Osteoblast (primary cell): ENCODE measurements at regions not wholly inside any gene's neighbourhood (a gene's known extent, or its start where the extent isn't known, plus 50 kb on each side); places are given as distances from the start of the nearest gene placed in this dataset.

Experiments
- DNase-seq: peaks from one replicate; pipeline ENCODE4 v3.0.0; 2011; ENCODE audit warnings: low spot score, mixed read lengths; ENCODE audit not compliant: insufficient read length; ENCODE audit errors: missing footprints
- H2AFZ ChIP-seq: 2 replicates; pipeline ENCODE4 v1.6.0; 2011; ENCODE audit warnings: mild to moderate bottlenecking, low read length
- H3K27ac ChIP-seq: 2 replicates; pipeline ENCODE4 v1.5.1; 2011; ENCODE audit warnings: mild to moderate bottlenecking, low read depth, low read length, moderate library complexity
- H3K27me3 ChIP-seq: 2 replicates; pipeline ENCODE4 v1.6.0; 2012; ENCODE audit warnings: mild to moderate bottlenecking, control low read depth, inconsistent platforms, low read length, moderate library complexity; ENCODE audit not compliant: insufficient read depth
- H3K36me3 ChIP-seq: 2 replicates; pipeline ENCODE4 v1.5.1; 2011; ENCODE audit warnings: mild to moderate bottlenecking, low read length, control low read depth, moderate library complexity; ENCODE audit not compliant: insufficient read depth
- H3K4me1 ChIP-seq: 2 replicates; pipeline ENCODE4 v1.5.1; 2011; ENCODE audit warnings: mild to moderate bottlenecking, low read length, control low read depth, moderate library complexity; ENCODE audit not compliant: insufficient read depth
- H3K4me2 ChIP-seq: 2 replicates; pipeline ENCODE4 v1.6.0; 2011; ENCODE audit warnings: mild to moderate bottlenecking, low read length; ENCODE audit not compliant: insufficient read depth
- H3K4me3 ChIP-seq: fragments of 200-600 bp; sonication (generic); 3 replicates; pipeline ENCODE4 v1.5.1; 2012; ENCODE audit warnings: mild to moderate bottlenecking, low read length, inconsistent platforms; ENCODE audit not compliant: insufficient read depth
- H3K79me2 ChIP-seq: 2 replicates; pipeline ENCODE4 v1.6.0; 2012; ENCODE audit warnings: mild to moderate bottlenecking, low read length, control low read depth, inconsistent platforms; ENCODE audit not compliant: insufficient read depth
- H3K9me3 ChIP-seq: 2 replicates; pipeline ENCODE4 v1.5.1; 2011; ENCODE audit warnings: low read depth, low read length, control low read depth
- H4K20me1 ChIP-seq: 2 replicates; pipeline ENCODE4 v1.6.0; 2012; ENCODE audit warnings: mild to moderate bottlenecking, low read length, control low read depth; ENCODE audit not compliant: insufficient read depth
- TF ChIP-seq, protein P1 (sequence below): IDR thresholded peaks from 2 replicates; pipeline ENCODE4 v1.5.1; 2011; ENCODE audit warnings: mild to moderate bottlenecking, low read depth, low read length, moderate library complexity; ENCODE audit errors: extremely low read depth

DNA sequence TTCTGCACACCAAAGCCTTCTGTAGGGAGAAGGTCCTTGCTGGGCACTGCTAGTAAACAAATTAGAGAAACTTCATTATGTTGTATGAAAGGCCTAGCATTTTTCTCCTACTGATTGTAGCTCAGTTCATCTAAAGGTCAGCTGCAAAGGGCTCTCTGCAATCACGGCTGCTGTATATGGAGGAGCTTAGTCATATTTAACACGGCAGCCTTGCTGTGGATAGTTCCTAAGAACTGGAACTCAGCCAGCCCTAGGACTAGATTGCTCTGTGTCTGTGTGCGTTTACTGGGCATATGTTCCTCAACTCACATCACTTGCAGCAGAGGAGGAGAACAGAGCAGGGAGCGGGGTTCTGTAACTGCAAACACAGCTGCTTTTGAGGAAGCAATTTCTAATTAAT lies 1103.9 kb upstream of the KLHL29 start:
- Histone ChIP-seq H3K4me1 (no peaks in the 10 kb centered on the region), H3K27me3 (no peaks in the 10 kb centered on the region), H3K4me3 (no peak overlapping the region), H3K27ac (no peak overlapping the region), H2AFZ (no peak overlapping the region), H3K4me2 (no peak overlapping the region), H3K9me3 (no peaks in the 10 kb centered on the region), H3K36me3 (no peaks in the 10 kb centered on the region), H3K79me2 (no peaks in the 10 kb centered on the region), H4K20me1 (no peaks in the 10 kb centered on the region)
- no peak for DNase-seq
- TF ChIP-seq, protein P1, sequence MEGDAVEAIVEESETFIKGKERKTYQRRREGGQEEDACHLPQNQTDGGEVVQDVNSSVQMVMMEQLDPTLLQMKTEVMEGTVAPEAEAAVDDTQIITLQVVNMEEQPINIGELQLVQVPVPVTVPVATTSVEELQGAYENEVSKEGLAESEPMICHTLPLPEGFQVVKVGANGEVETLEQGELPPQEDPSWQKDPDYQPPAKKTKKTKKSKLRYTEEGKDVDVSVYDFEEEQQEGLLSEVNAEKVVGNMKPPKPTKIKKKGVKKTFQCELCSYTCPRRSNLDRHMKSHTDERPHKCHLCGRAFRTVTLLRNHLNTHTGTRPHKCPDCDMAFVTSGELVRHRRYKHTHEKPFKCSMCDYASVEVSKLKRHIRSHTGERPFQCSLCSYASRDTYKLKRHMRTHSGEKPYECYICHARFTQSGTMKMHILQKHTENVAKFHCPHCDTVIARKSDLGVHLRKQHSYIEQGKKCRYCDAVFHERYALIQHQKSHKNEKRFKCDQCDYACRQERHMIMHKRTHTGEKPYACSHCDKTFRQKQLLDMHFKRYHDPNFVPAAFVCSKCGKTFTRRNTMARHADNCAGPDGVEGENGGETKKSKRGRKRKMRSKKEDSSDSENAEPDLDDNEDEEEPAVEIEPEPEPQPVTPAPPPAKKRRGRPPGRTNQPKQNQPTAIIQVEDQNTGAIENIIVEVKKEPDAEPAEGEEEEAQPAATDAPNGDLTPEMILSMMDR, result no peak

DNA sequence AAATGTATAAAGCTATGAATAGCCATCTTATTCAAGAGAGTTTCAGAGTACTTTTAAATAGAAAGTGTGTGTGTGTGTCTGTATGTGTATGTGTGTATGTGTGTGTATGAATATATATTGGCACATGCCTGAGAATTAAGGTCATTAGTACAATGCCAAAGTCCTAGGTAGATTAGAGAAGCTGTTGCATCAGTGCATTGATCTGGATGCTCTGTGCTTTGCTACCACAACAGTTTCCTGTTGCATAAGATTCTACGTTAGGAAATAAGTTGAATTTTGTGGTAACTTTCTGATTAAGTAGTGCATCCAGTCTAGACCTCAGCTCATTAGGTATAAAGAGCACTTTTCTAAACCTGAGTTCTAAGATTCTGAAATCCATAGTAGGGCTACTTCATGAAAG lies 1102.8 kb upstream of the KLHL29 start:
- Histone ChIP-seq H4K20me1 (no peaks in the 10 kb centered on the region), H3K4me2 (no peak overlapping the region), H3K27me3 (no peaks in the 10 kb centered on the region), H3K4me3 (no peak overlapping the region), H3K4me1 (no peaks in the 10 kb centered on the region), H3K36me3 (no peaks in the 10 kb centered on the region), H2AFZ (no peak overlapping the region), H3K27ac (no peak overlapping the region), H3K9me3 (no peaks in the 10 kb centered on the region), H3K79me2 (no peaks in the 10 kb centered on the region)
- no peak for DNase-seq
- TF ChIP-seq, protein P1, result no peak

DNA sequence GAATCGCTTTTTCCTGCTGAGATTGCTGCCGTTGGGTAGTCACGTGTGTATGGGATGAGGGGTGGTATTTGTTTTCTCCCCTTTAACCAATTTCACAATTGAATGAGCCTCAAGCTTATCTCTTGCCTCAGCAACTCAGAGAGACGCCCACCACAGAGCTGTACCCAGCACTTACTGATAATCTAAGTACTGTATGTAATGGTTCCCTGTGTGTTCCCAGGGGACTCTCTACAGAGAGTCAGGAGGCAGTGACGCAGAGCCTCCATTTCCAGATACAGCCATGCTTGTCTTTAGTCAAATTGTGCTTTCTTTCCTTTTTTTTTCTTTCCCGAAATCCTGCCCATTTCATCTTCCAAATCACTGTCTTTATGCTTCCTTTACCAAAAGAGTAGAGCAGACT lies 1102.1 kb upstream of the KLHL29 start:
- Histone ChIP-seq H3K27me3 (no peaks in the 10 kb centered on the region), H3K79me2 (no peaks in the 10 kb centered on the region), H3K27ac (no peak overlapping the region), H3K9me3 (no peaks in the 10 kb centered on the region), H3K4me3 (no peak overlapping the region), H2AFZ (no peak overlapping the region), H3K36me3 (no peaks in the 10 kb centered on the region), H4K20me1 (no peaks in the 10 kb centered on the region), H3K4me1 (no peaks in the 10 kb centered on the region), H3K4me2 (no peak overlapping the region)
- TF ChIP-seq, protein P1, result no peak
- no peak for DNase-seq

DNA sequence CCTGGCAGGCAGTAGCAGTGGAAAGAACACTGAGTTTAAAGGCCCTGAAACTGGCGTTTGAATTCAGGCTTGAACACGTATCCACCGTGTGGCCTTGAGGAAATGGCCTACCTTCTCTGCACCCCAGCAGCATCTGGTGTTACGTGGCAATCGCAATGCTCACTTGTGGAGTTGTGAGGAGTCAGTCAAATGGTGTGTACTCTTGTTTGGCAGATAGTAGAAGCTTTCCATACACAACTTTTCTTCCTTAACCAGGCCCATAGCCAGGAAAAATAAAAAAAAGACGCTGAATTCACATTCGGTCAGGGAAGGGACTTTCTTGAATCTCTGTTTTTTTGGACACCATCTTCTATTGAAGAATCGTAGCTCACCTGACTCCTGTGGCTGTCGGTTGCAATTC lies 1101.5 kb upstream of the KLHL29 start:
- H3K36me3 ChIP-seq, result no peaks in the 10 kb centered on the region
- H3K27ac ChIP-seq, result no peak overlapping the region
- H3K27me3 ChIP-seq, result no peaks in the 10 kb centered on the region
- H4K20me1 ChIP-seq, result no peaks in the 10 kb centered on the region
- no peak overlapping the region for H3K4me3 ChIP-seq
- no peaks in the 10 kb centered on the region for H3K79me2 ChIP-seq
- H3K4me1 ChIP-seq, result no peaks in the 10 kb centered on the region
- no peak overlapping the region for H3K4me2 ChIP-seq
- no peak for DNase-seq
- H3K9me3 ChIP-seq, result no peaks in the 10 kb centered on the region
- TF ChIP-seq, protein P1, result no peak
- no peak overlapping the region for H2AFZ ChIP-seq
